HEK293T (cell line): ENCODE measurements at regions not wholly inside any gene's neighbourhood (a gene's known extent, or its start where the extent isn't known, plus 50 kb on each side); places are given as distances from the start of the nearest gene placed in this dataset.

Source experiments
- ARNT ChIP-seq: fragments of 450-650 bp; IDR thresholded peaks from 2 replicates; pipeline ENCODE4 v1.6.1; 2017; ENCODE audit warnings: mild to moderate bottlenecking
- BHLHE40 ChIP-seq: fragments of 450-650 bp; IDR thresholded peaks from 2 replicates; pipeline ENCODE4 v1.6.1; 2016; ENCODE audit warnings: mild to moderate bottlenecking, moderate library complexity, borderline replicate concordance
- CTBP1 ChIP-seq: fragments of 450-650 bp; IDR thresholded peaks from 2 replicates; pipeline ENCODE4 v1.6.1; 2016; ENCODE audit warnings: borderline replicate concordance
- ELF4 ChIP-seq: fragments of 450-650 bp; IDR thresholded peaks from 2 replicates; pipeline ENCODE4 v1.6.1; 2017; ENCODE audit warnings: antibody characterized with exemption
- FOXA1 ChIP-seq: fragments of 450-650 bp; IDR thresholded peaks from 2 replicates; pipeline ENCODE4 v1.6.1; 2016; ENCODE audit warnings: mild to moderate bottlenecking
- FOXK2 ChIP-seq: fragments of 450-650 bp; IDR thresholded peaks from 2 replicates; pipeline ENCODE4 v1.6.1; 2016; ENCODE audit warnings: mild to moderate bottlenecking
- FOXM1 ChIP-seq: fragments of 450-650 bp; IDR thresholded peaks from 2 replicates; pipeline ENCODE4 v1.6.1; 2017; ENCODE audit warnings: mild to moderate bottlenecking, borderline replicate concordance
- LEF1 ChIP-seq: fragments of 450-650 bp; IDR thresholded peaks from 2 replicates; pipeline ENCODE4 v1.6.1; 2017; ENCODE audit warnings: mild to moderate bottlenecking, borderline replicate concordance
- PKNOX1 ChIP-seq: fragments of 450-650 bp; IDR thresholded peaks from 2 replicates; pipeline ENCODE4 v1.6.1; 2016
- SP1 ChIP-seq: fragments of 450-650 bp; IDR thresholded peaks from 2 replicates; pipeline ENCODE4 v1.6.1; 2017
- SUZ12 ChIP-seq: fragments of 450-650 bp; IDR thresholded peaks from 2 replicates; pipeline ENCODE4 v1.6.1; 2016; ENCODE audit warnings: mild to moderate bottlenecking
- TARDBP ChIP-seq: fragments of 450-650 bp; IDR thresholded peaks from 2 replicates; pipeline ENCODE4 v1.6.1; 2016
- ZNF384 ChIP-seq: fragments of 450-650 bp; IDR thresholded peaks from 2 replicates; pipeline ENCODE4 v1.6.1; 2016

GRCh38 chr9:85244856-85245255 is 496.9 kb downstream of the AGTPBP1 start:
- TF ChIP-seq ELF4 (no peak), SP1 (no peak), ZNF384 (no peak), SUZ12 (no peak), CTBP1 (no peak), TARDBP (no peak), FOXM1 (no peak), BHLHE40 (no peak), FOXA1 (no peak), FOXK2 (no peak), PKNOX1 (no peak), LEF1 (no peak), ARNT (no peak)
